ENCODE measurements at regions not wholly inside any gene's neighbourhood (a gene's known extent, or its start where the extent isn't known, plus 50 kb on each side); places are given as distances from the start of the nearest gene placed in this dataset.

DNA sequence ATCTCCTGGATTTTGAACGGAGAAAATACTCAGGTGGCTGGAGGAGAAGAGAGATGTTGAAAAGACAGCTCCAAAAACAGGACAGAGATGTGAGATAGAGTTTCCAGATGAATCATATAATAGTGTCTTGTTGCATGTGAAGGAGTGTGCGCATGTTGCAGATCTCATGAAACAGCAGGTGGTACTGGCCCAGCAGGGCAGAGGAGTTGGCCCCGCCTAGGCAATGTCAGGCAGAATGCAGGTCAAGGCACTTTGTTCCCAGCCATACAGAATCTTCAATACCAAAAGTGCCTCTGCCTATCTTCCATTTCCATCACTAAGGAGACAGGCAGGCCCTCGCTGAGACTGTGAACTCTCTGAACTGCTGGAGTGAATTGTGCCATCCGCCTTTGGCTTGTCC is 63.9 kb upstream of the FAT1 start:
- TF ChIP-seq TAF1 (IDR thresholded peaks at IDR 0.05; ENCODE audit: low read depth) (no peak), MAX (IDR thresholded peaks at IDR 0.05) (no peak), NFIC (IDR thresholded peaks at IDR 0.05) (no peak), CEBPB (IDR thresholded peaks at IDR 0.05) (no peak), CREB1 (IDR thresholded peaks at IDR 0.05; ENCODE audit: low read depth) (no peak), ZBTB7A (IDR thresholded peaks at IDR 0.05; ENCODE audit: low read depth) (no peak), FOXM1 (IDR thresholded peaks at IDR 0.05; ENCODE audit: borderline replicate concordance, low read depth) (no peak), RAD21 (IDR thresholded peaks at IDR 0.05; ENCODE audit: low read depth) (no peak), YY1 (IDR thresholded peaks at IDR 0.05; ENCODE audit: low read depth) (no peak), TCF12 (IDR thresholded peaks at IDR 0.05; ENCODE audit: low read depth) (no peak), TEAD4 (IDR thresholded peaks at IDR 0.05) (no peak)
- TF ChIP-seq, protein P1, sequence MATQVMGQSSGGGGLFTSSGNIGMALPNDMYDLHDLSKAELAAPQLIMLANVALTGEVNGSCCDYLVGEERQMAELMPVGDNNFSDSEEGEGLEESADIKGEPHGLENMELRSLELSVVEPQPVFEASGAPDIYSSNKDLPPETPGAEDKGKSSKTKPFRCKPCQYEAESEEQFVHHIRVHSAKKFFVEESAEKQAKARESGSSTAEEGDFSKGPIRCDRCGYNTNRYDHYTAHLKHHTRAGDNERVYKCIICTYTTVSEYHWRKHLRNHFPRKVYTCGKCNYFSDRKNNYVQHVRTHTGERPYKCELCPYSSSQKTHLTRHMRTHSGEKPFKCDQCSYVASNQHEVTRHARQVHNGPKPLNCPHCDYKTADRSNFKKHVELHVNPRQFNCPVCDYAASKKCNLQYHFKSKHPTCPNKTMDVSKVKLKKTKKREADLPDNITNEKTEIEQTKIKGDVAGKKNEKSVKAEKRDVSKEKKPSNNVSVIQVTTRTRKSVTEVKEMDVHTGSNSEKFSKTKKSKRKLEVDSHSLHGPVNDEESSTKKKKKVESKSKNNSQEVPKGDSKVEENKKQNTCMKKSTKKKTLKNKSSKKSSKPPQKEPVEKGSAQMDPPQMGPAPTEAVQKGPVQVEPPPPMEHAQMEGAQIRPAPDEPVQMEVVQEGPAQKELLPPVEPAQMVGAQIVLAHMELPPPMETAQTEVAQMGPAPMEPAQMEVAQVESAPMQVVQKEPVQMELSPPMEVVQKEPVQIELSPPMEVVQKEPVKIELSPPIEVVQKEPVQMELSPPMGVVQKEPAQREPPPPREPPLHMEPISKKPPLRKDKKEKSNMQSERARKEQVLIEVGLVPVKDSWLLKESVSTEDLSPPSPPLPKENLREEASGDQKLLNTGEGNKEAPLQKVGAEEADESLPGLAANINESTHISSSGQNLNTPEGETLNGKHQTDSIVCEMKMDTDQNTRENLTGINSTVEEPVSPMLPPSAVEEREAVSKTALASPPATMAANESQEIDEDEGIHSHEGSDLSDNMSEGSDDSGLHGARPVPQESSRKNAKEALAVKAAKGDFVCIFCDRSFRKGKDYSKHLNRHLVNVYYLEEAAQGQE (IDR thresholded peaks at IDR 0.05; ENCODE audit: low read depth), result no peak

DNA sequence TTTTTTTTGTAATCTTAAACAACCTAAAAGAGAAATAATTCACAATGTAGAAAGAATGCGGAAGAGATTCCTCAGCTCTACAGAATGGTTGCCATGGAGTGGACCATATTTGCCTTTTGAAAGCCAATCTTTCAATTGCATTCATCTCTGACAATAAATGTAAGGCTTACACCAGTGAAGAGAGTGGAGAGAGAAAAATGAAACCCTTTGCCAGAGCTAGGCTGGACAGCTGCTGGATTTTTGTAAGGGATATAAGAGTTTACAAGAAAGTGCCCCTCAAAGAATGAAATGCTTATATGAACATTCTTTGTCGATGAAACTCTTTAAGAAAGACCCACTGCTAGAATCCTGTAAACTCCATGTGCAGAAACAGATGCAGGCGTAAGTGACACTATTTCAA is 66.0 kb upstream of the FAT1 start:
- TF ChIP-seq CREB1 (IDR thresholded peaks at IDR 0.05; ENCODE audit: low read depth) (no peak), TEAD4 (IDR thresholded peaks at IDR 0.05) (no peak), FOXM1 (IDR thresholded peaks at IDR 0.05; ENCODE audit: borderline replicate concordance, low read depth) (no peak), RAD21 (IDR thresholded peaks at IDR 0.05; ENCODE audit: low read depth) (no peak), YY1 (IDR thresholded peaks at IDR 0.05; ENCODE audit: low read depth) (no peak), CEBPB (IDR thresholded peaks at IDR 0.05) (no peak), MAX (IDR thresholded peaks at IDR 0.05) (no peak), EGR1 (IDR thresholded peaks at IDR 0.05) (no peak), ZBTB7A (IDR thresholded peaks at IDR 0.05; ENCODE audit: low read depth) (no peak), EP300 (IDR thresholded peaks at IDR 0.05; ENCODE audit: borderline replicate concordance) (no peak), USF1 (IDR thresholded peaks at IDR 0.05) (no peak), TAF1 (IDR thresholded peaks at IDR 0.05; ENCODE audit: low read depth) (no peak), TCF12 (IDR thresholded peaks at IDR 0.05; ENCODE audit: low read depth) (no peak), NFIC (IDR thresholded peaks at IDR 0.05) (no peak)
- TF ChIP-seq, protein P1 (IDR thresholded peaks at IDR 0.05; ENCODE audit: low read depth), result no peak

GRCh38 chr4:186790630-186791029 is 67.0 kb upstream of the FAT1 start:
- TF ChIP-seq FOXM1 (IDR thresholded peaks at IDR 0.05; ENCODE audit: borderline replicate concordance, low read depth) (no peak), TEAD4 (IDR thresholded peaks at IDR 0.05) (no peak), CREB1 (IDR thresholded peaks at IDR 0.05; ENCODE audit: low read depth) (no peak), NFIC (IDR thresholded peaks at IDR 0.05) (no peak), YY1 (IDR thresholded peaks at IDR 0.05; ENCODE audit: low read depth) (no peak), MAX (IDR thresholded peaks at IDR 0.05) (no peak), EP300 (IDR thresholded peaks at IDR 0.05; ENCODE audit: borderline replicate concordance) (no peak), CEBPB (IDR thresholded peaks at IDR 0.05) (no peak), USF1 (IDR thresholded peaks at IDR 0.05) (no peak)

DNA sequence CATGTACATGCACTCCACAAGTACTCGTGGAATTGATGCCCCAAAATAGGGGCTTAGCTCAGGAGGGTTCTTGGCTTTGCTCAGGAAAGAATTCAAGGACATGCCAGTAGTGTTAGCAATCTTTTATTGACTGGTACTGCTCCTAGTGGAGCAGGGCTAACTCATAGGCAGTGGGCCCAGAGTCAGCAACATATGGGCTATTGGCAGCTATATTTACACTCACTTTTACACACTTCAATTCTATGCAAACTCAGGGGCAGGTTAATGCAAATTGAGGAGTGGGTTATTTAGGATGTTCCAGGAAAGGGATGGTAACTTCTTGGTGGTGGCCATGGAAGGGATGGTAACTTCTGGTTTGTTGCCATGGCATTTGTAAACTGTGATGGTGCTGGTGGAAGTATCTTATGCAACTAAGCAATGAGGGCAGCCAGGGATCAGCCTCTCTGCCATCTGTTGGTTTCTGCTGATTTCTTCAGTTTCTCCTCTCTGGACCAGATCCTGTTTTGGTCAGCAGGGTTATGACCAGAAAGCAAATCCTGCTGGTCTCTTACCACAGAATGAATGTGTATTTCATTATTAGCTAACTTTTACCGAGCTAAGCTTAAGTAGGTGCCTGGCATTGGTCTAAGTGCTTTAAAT is 69.2 kb upstream of the FAT1 start:
- no peak for TF ChIP-seq NFIC (IDR thresholded peaks at IDR 0.05)
- no peak for TF ChIP-seq ZBTB7A (IDR thresholded peaks at IDR 0.05; ENCODE audit: low read depth)
- no peak for TF ChIP-seq USF1 (IDR thresholded peaks at IDR 0.05)
- TF ChIP-seq, protein P1 (IDR thresholded peaks at IDR 0.05; ENCODE audit: low read depth), result no peak
- no peak for TF ChIP-seq TAF1 (IDR thresholded peaks at IDR 0.05; ENCODE audit: low read depth)
- no peak for TF ChIP-seq MAX (IDR thresholded peaks at IDR 0.05)
- no peak for TF ChIP-seq RAD21 (IDR thresholded peaks at IDR 0.05; ENCODE audit: low read depth)
- no peak for TF ChIP-seq TEAD4 (IDR thresholded peaks at IDR 0.05)
- TF ChIP-seq CREB1 (IDR thresholded peaks at IDR 0.05; ENCODE audit: low read depth), result no peak
- no peak for TF ChIP-seq EP300 (IDR thresholded peaks at IDR 0.05; ENCODE audit: borderline replicate concordance)
- no peak for TF ChIP-seq EGR1 (IDR thresholded peaks at IDR 0.05)
- TF ChIP-seq TCF12 (IDR thresholded peaks at IDR 0.05; ENCODE audit: low read depth), result no peak
- TF ChIP-seq CEBPB (IDR thresholded peaks at IDR 0.05), result no peak
- no peak for TF ChIP-seq FOXM1 (IDR thresholded peaks at IDR 0.05; ENCODE audit: borderline replicate concordance, low read depth)
- TF ChIP-seq YY1 (IDR thresholded peaks at IDR 0.05; ENCODE audit: low read depth), result no peak

All from Ishikawa (cell line).